ENCODE measurements at regions not wholly inside any gene's neighbourhood (a gene's known extent, or its start where the extent isn't known, plus 50 kb on each side); places are given as distances from the start of the nearest gene placed in this dataset.

- no peak overlapping the region for H3K4me3 ChIP-seq (ENCODE audit: low read depth, low read length)
- no peaks in the 10 kb centered on the region for H3K36me3 ChIP-seq (ENCODE audit: insufficient read depth, low read length)
- no peaks in the 10 kb centered on the region for H3K27me3 ChIP-seq (ENCODE audit: insufficient read depth, low read length)
- H3K79me2 ChIP-seq (ENCODE audit: control insufficient read depth, insufficient read depth, low read length, unreplicated experiment), result no peaks in the 10 kb centered on the region
- H3K27ac ChIP-seq (ENCODE audit: low read depth, low read length), result no peak overlapping the region
- H3K4me1 ChIP-seq (ENCODE audit: control insufficient read depth, insufficient read depth, low read length, unreplicated experiment), result no peaks in the 10 kb centered on the region
- H2AFZ ChIP-seq (ENCODE audit: low read length, unreplicated experiment), result no peak overlapping the region
Observed at GRCh38 chr21:24910591-24910990, 696.7 kb downstream of the MRPL39 start.

- Histone ChIP-seq H3K79me2 (ENCODE audit: control insufficient read depth, insufficient read depth, low read length, unreplicated experiment) (no peaks in the 10 kb centered on the region), H3K4me1 (ENCODE audit: control insufficient read depth, insufficient read depth, low read length, unreplicated experiment) (no peaks in the 10 kb centered on the region), H3K4me3 (ENCODE audit: low read depth, low read length) (no peak overlapping the region), H3K27me3 (ENCODE audit: insufficient read depth, low read length) (no peaks in the 10 kb centered on the region), H2AFZ (ENCODE audit: low read length, unreplicated experiment) (no peak overlapping the region), H3K36me3 (ENCODE audit: insufficient read depth, low read length) (no peaks in the 10 kb centered on the region), H3K27ac (ENCODE audit: low read depth, low read length) (no peak overlapping the region)
Observed at GRCh38 chr21:24903994-24904635, 703.2 kb downstream of the MRPL39 start.

GRCh38 chr21:24899138-24899537 is 708.1 kb downstream of the MRPL39 start:
- H3K36me3 ChIP-seq (ENCODE audit: insufficient read depth, low read length), result no peaks in the 10 kb centered on the region
- H3K27me3 ChIP-seq (ENCODE audit: insufficient read depth, low read length), result no peaks in the 10 kb centered on the region
- no peak overlapping the region for H2AFZ ChIP-seq (ENCODE audit: low read length, unreplicated experiment)
- no peaks in the 10 kb centered on the region for H3K79me2 ChIP-seq (ENCODE audit: control insufficient read depth, insufficient read depth, low read length, unreplicated experiment)
- no peaks in the 10 kb centered on the region for H3K4me1 ChIP-seq (ENCODE audit: control insufficient read depth, insufficient read depth, low read length, unreplicated experiment)
- no peak overlapping the region for H3K4me3 ChIP-seq (ENCODE audit: low read depth, low read length)
- H3K27ac ChIP-seq (ENCODE audit: low read depth, low read length), result no peak overlapping the region

GRCh38 chr21:24897883-24898282 is 709.4 kb downstream of the MRPL39 start:
- Histone ChIP-seq H2AFZ (ENCODE audit: low read length, unreplicated experiment) (no peak overlapping the region), H3K36me3 (ENCODE audit: insufficient read depth, low read length) (no peaks in the 10 kb centered on the region), H3K4me3 (ENCODE audit: low read depth, low read length) (no peak overlapping the region), H3K27me3 (ENCODE audit: insufficient read depth, low read length) (no peaks in the 10 kb centered on the region), H3K79me2 (ENCODE audit: control insufficient read depth, insufficient read depth, low read length, unreplicated experiment) (no peaks in the 10 kb centered on the region), H3K4me1 (ENCODE audit: control insufficient read depth, insufficient read depth, low read length, unreplicated experiment) (no peaks in the 10 kb centered on the region), H3K27ac (ENCODE audit: low read depth, low read length) (no peak overlapping the region)

GRCh38 chr21:24896735-24897124 is 710.6 kb downstream of the MRPL39 start:
- no peak overlapping the region for H3K4me3 ChIP-seq (ENCODE audit: low read depth, low read length)
- H3K79me2 ChIP-seq (ENCODE audit: control insufficient read depth, insufficient read depth, low read length, unreplicated experiment), result no peaks in the 10 kb centered on the region
- no peaks in the 10 kb centered on the region for H3K36me3 ChIP-seq (ENCODE audit: insufficient read depth, low read length)
- H2AFZ ChIP-seq (ENCODE audit: low read length, unreplicated experiment), result no peak overlapping the region
- H3K27me3 ChIP-seq (ENCODE audit: insufficient read depth, low read length), result no peaks in the 10 kb centered on the region
- no peaks in the 10 kb centered on the region for H3K4me1 ChIP-seq (ENCODE audit: control insufficient read depth, insufficient read depth, low read length, unreplicated experiment)
- no peak overlapping the region for H3K27ac ChIP-seq (ENCODE audit: low read depth, low read length)

GRCh38 chr21:24895885-24896734 is 711.2 kb downstream of the MRPL39 start:
- Histone ChIP-seq H2AFZ (ENCODE audit: low read length, unreplicated experiment) (no peak overlapping the region), H3K4me3 (ENCODE audit: low read depth, low read length) (no peak overlapping the region), H3K4me1 (ENCODE audit: control insufficient read depth, insufficient read depth, low read length, unreplicated experiment) (no peaks in the 10 kb centered on the region)

GRCh38 chr21:24894324-24894723 is 713.0 kb downstream of the MRPL39 start:
- H3K27me3 ChIP-seq (ENCODE audit: insufficient read depth, low read length), result no peaks in the 10 kb centered on the region
- no peaks in the 10 kb centered on the region for H3K79me2 ChIP-seq (ENCODE audit: control insufficient read depth, insufficient read depth, low read length, unreplicated experiment)
- H2AFZ ChIP-seq (ENCODE audit: low read length, unreplicated experiment), result no peak overlapping the region
- no peaks in the 10 kb centered on the region for H3K4me1 ChIP-seq (ENCODE audit: control insufficient read depth, insufficient read depth, low read length, unreplicated experiment)
- H3K4me3 ChIP-seq (ENCODE audit: low read depth, low read length), result no peak overlapping the region
- no peaks in the 10 kb centered on the region for H3K36me3 ChIP-seq (ENCODE audit: insufficient read depth, low read length)
- H3K27ac ChIP-seq (ENCODE audit: low read depth, low read length), result no peak overlapping the region

More at GRCh38 chr21:24895885-24896734, 711.2 kb downstream of the MRPL39 start:
- Histone ChIP-seq H3K27ac (ENCODE audit: low read depth, low read length) (no peak overlapping the region), H3K36me3 (ENCODE audit: insufficient read depth, low read length) (no peaks in the 10 kb centered on the region), H3K27me3 (ENCODE audit: insufficient read depth, low read length) (no peaks in the 10 kb centered on the region), H3K79me2 (ENCODE audit: control insufficient read depth, insufficient read depth, low read length, unreplicated experiment) (no peaks in the 10 kb centered on the region)

- Histone ChIP-seq H3K79me2 (ENCODE audit: control insufficient read depth, insufficient read depth, low read length, unreplicated experiment) (no peaks in the 10 kb centered on the region), H2AFZ (ENCODE audit: low read length, unreplicated experiment) (no peak overlapping the region)
Observed at GRCh38 chr21:24890021-24890420, 717.3 kb downstream of the MRPL39 start.

GRCh38 chr21:24881506-24881905 is 725.8 kb downstream of the MRPL39 start:
- H3K4me1 ChIP-seq (ENCODE audit: control insufficient read depth, insufficient read depth, low read length, unreplicated experiment), result no peaks in the 10 kb centered on the region
- H3K36me3 ChIP-seq (ENCODE audit: insufficient read depth, low read length), result no peaks in the 10 kb centered on the region
- no peaks in the 10 kb centered on the region for H3K79me2 ChIP-seq (ENCODE audit: control insufficient read depth, insufficient read depth, low read length, unreplicated experiment)
- no peak overlapping the region for H3K4me3 ChIP-seq (ENCODE audit: low read depth, low read length)
- H3K27ac ChIP-seq (ENCODE audit: low read depth, low read length), result no peak overlapping the region
- H3K27me3 ChIP-seq (ENCODE audit: insufficient read depth, low read length), result no peaks in the 10 kb centered on the region
- no peak overlapping the region for H2AFZ ChIP-seq (ENCODE audit: low read length, unreplicated experiment)

More at GRCh38 chr21:24890021-24890420, 717.3 kb downstream of the MRPL39 start:
- Histone ChIP-seq H3K4me1 (ENCODE audit: control insufficient read depth, insufficient read depth, low read length, unreplicated experiment) (no peaks in the 10 kb centered on the region), H3K4me3 (ENCODE audit: low read depth, low read length) (no peak overlapping the region), H3K36me3 (ENCODE audit: insufficient read depth, low read length) (no peaks in the 10 kb centered on the region), H3K27ac (ENCODE audit: low read depth, low read length) (no peak overlapping the region), H3K27me3 (ENCODE audit: insufficient read depth, low read length) (no peaks in the 10 kb centered on the region)

- Histone ChIP-seq H2AFZ (ENCODE audit: low read length, unreplicated experiment) (no peak overlapping the region), H3K4me1 (ENCODE audit: control insufficient read depth, insufficient read depth, low read length, unreplicated experiment) (no peaks in the 10 kb centered on the region), H3K36me3 (ENCODE audit: insufficient read depth, low read length) (no peaks in the 10 kb centered on the region), H3K27ac (ENCODE audit: low read depth, low read length) (no peak overlapping the region), H3K79me2 (ENCODE audit: control insufficient read depth, insufficient read depth, low read length, unreplicated experiment) (no peaks in the 10 kb centered on the region), H3K4me3 (ENCODE audit: low read depth, low read length) (no peak overlapping the region), H3K27me3 (ENCODE audit: insufficient read depth, low read length) (no peaks in the 10 kb centered on the region)
Observed at GRCh38 chr21:24870633-24871032, 736.6 kb downstream of the MRPL39 start.

GRCh38 chr21:24869862-24870261 is 737.4 kb downstream of the MRPL39 start:
- no peaks in the 10 kb centered on the region for H3K79me2 ChIP-seq (ENCODE audit: control insufficient read depth, insufficient read depth, low read length, unreplicated experiment)
- no peaks in the 10 kb centered on the region for H3K36me3 ChIP-seq (ENCODE audit: insufficient read depth, low read length)
- H3K27ac ChIP-seq (ENCODE audit: low read depth, low read length), result no peak overlapping the region
- H3K4me1 ChIP-seq (ENCODE audit: control insufficient read depth, insufficient read depth, low read length, unreplicated experiment), result no peaks in the 10 kb centered on the region
- no peaks in the 10 kb centered on the region for H3K27me3 ChIP-seq (ENCODE audit: insufficient read depth, low read length)
- no peak overlapping the region for H3K4me3 ChIP-seq (ENCODE audit: low read depth, low read length)
- H2AFZ ChIP-seq (ENCODE audit: low read length, unreplicated experiment), result no peak overlapping the region

All from ACC112 (cell line).